Mucosa of rectum (tissue), 2 donors: ENCODE measurements at regions not wholly inside any gene's neighbourhood (a gene's known extent, or its start where the extent isn't known, plus 50 kb on each side); places are given as distances from the start of the nearest gene placed in this dataset.
A peak's percentile ranks its signal among the peaks of the same experiment; 100 is the strongest.

Experiments
- H3K27ac ChIP-seq, 2 donors: one replicate each; pipeline ENCODE4 v1.7.0; 2013; ENCODE audit warnings: inconsistent platforms in 2 of 2, low read depth in 2 of 2, low read length in 2 of 2
- H3K27me3 ChIP-seq, 2 donors: one replicate each; pipeline ENCODE4 v1.7.0; 2013; ENCODE audit warnings: low read length in 2 of 2; ENCODE audit not compliant: control insufficient read depth in 2 of 2, insufficient read depth in 2 of 2
- H3K36me3 ChIP-seq, 2 donors: one replicate each; pipeline ENCODE4 v1.7.0; 2013; ENCODE audit warnings: low read length in 2 of 2; ENCODE audit not compliant: control insufficient read depth in 2 of 2, insufficient read depth in 2 of 2
- H3K4me1 ChIP-seq, 2 donors: one replicate each; pipeline ENCODE4 v1.7.0; 2013; ENCODE audit warnings: low read length in 2 of 2, mild to moderate bottlenecking in 1 of 2; ENCODE audit not compliant: control insufficient read depth in 2 of 2, insufficient read depth in 2 of 2
- H3K4me3 ChIP-seq, 2 donors: one replicate each; pipeline ENCODE4 v1.7.0; 2013; ENCODE audit warnings: low read length in 2 of 2
- H3K9ac ChIP-seq, 2 donors: one replicate each; pipeline ENCODE4 v1.7.0; 2013; ENCODE audit warnings: low read length in 2 of 2, low read depth in 1 of 2, mild to moderate bottlenecking in 1 of 2
- H3K9me3 ChIP-seq, 2 donors: one replicate each; pipeline ENCODE4 v1.7.0; 2013; ENCODE audit warnings: low read length in 2 of 2; ENCODE audit not compliant: control insufficient read depth in 2 of 2
- donor health status: healthy.
- donor health status: Normal muscosa, but diverticular disease.

DNA sequence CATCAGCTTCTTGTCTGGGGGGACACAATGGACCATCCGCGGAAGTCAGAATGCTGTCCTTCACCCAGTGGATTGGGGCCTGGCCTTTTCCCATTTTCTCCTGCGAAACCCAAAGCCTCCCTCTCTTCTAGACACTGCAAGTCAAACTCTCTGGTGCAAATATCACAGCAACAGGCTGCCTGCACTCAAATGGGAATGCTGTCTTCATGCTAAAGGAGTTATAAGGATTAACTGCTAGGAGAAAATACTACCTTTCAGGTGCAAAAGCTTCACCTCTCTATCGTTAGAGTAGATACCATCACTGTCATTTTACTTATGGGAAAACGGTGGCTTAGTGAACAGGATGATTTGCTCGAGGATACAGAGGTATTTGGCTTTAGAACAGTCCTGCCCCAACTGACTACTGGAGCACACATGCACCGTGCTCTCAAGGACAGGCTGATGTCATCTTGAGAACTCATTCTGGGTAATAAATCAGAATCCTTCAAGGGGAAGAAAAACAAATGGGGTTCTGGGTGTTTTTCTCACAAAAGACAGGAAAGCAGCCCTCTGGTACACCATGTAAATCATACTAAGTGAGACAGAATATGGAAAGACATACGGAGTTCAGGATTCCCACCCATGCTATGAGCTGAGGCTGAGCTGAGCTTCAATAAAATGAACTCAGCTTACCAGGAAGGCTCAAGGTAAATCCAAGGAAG is 100.9 kb downstream of the SAMD9 start:
- Histone ChIP-seq H3K9ac (no peak overlapping the region), H3K27me3 (no peaks in the 10 kb centered on the region), H3K36me3 (no peaks in the 10 kb centered on the region), H3K4me3 (no peak overlapping the region), H3K9me3 (no peaks in the 10 kb centered on the region), H3K27ac (peak overlapping the region; percentile 61 to 65), H3K4me1 (peaks cover 29 to 34% of the 10 kb centered on the region in 2 donors)

DNA sequence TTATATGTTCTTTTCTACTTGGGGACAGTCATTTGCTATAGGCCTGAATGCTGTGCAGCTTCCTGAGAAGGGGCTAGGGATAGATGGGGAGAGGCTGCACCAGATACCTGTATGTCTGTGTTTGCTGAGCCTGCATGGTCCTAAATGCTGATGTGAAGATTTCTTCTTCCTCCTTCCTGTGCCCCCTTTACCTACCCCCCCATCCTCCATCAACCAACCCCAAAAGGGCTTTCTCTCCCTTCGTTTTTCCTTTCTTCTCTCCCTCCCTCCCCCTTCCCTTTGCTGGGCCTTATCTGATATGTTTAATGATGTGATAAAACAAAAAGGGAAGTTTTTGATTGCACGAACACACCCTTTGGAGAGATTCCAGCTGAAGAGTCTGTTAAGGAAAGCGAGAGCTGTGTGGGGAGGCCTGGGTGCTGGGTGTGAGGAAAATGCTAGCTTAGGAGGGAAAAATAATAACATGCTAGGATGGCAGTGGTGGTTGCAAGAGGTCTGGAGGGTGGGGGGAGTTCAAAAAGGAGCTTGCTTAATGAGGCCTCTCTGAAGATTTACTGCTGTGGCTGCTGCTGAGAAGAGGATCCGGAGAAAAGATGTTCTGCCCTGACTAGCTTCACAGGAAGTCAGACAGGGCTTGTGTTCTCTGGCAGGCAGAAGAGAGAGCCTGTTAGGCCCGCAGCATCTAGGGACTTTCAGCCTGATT is 101.8 kb downstream of the SAMD9 start:
- no peaks in the 10 kb centered on the region for H3K27me3 ChIP-seq
- no peaks in the 10 kb centered on the region for H3K9me3 ChIP-seq
- H3K27ac ChIP-seq = peak overlapping the region; percentile 61 to 65
- H3K36me3 ChIP-seq = no peaks in the 10 kb centered on the region
- H3K4me3 ChIP-seq = no peak overlapping the region
- no peak overlapping the region for H3K9ac ChIP-seq
- H3K4me1 ChIP-seq = peaks cover 29 to 34% of the 10 kb centered on the region in 2 donors

DNA sequence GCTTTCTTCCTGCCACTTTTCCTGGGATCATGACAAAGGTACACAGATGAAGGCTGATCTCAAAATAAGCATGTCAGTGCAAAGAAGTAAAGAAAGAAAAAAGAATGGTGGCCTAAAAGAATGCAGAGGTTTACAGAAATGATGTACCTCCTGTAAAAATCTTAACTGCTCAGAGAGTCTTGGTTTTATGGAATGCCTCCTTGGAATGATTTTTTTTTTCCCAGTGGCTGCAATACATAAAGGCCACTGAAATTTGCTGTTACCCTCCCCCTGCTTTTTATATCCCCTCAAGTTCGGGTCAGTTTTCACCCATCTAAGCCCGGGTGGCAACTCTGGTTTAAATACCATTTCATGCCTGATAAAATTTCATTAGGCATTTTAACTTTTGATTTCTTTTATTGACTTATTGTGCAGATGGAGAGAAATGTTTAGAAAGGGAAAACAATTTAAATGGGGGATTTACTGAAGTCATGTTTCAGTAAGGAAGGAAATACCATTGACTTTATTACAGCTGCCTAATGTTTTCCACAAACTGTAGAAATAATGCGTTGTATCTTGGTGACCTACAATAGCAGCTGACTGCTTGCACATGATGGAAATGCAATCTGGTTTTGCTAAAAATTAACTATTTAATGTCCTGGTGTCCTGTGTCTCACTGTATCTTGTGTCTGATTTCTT is 102.5 kb downstream of the SAMD9 start:
- no peak overlapping the region for H3K4me3 ChIP-seq

DNA sequence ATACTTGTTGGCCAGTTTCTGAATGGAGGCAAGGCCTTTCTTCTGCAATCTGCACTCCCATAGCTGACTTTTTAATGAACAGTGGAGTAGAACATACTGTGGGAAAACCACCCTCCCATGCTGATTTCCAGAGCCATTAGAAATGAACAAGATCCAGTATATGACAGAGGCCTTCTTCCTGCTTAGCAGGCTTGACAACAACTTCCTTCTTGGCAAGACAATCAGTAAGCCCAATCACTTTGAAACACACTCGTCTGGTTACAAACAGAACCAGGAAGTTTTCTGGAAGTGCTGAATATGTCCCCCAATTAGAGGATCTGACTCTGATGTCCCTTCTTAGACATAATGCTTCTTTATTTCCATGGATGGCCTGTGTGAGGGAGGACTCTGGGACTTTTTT is 103.4 kb downstream of the SAMD9 start:
- no peak overlapping the region for H3K4me3 ChIP-seq
- H3K4me1 ChIP-seq = peaks cover 29 to 34% of the 10 kb centered on the region in 2 donors
- H3K9me3 ChIP-seq = no peaks in the 10 kb centered on the region
- peak overlapping the region; percentile 44 to 61 for H3K27ac ChIP-seq
- no peaks in the 10 kb centered on the region for H3K36me3 ChIP-seq
- H3K27me3 ChIP-seq = no peaks in the 10 kb centered on the region
- peak overlapping the region in 1 of 2 donors; percentile 7 for H3K9ac ChIP-seq

More for the DNA sequence above, 102.5 kb downstream of the SAMD9 start:
- Histone ChIP-seq H3K4me1 (peaks cover 29 to 34% of the 10 kb centered on the region in 2 donors), H3K27ac (peak overlapping the region; percentile 61 to 65), H3K36me3 (no peaks in the 10 kb centered on the region), H3K9me3 (no peaks in the 10 kb centered on the region), H3K27me3 (no peaks in the 10 kb centered on the region), H3K9ac (no peak overlapping the region)

DNA sequence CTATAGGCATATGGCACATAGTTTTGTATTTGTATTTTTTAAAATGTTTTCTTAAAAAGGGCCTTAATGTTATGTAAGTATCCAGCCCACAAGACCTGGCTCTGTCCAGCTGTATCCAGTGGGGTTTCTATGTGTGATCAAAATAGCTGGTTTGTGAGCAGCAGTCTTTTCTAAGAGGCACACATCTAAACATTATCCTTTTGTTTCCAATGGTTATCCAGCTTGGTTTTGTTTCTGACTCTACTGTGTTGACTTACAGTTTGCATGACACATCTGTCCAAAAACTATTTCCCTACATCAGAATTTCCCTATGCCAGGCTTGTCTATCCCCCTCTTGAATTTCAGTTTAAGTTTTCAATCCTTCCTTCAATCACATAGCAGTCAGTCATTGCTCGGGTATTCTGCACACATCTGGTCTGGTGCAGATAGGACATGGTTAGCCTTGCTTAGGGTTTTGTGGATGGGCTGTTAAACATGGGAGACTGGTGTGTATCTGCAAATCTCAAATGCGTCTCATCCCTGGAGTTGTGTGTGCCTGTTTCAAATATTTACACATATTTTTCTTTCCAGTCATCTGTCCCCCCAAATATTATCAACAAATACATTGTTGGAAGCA is 104.2 kb downstream of the SAMD9 start:
- H3K27ac ChIP-seq = peak overlapping the region in 1 of 2 donors; percentile 11
- H3K9me3 ChIP-seq = no peaks in the 10 kb centered on the region
- peaks cover 29 to 34% of the 10 kb centered on the region in 2 donors for H3K4me1 ChIP-seq
- no peak overlapping the region for H3K9ac ChIP-seq
- H3K27me3 ChIP-seq = no peaks in the 10 kb centered on the region
- no peak overlapping the region for H3K4me3 ChIP-seq
- H3K36me3 ChIP-seq = no peaks in the 10 kb centered on the region

DNA sequence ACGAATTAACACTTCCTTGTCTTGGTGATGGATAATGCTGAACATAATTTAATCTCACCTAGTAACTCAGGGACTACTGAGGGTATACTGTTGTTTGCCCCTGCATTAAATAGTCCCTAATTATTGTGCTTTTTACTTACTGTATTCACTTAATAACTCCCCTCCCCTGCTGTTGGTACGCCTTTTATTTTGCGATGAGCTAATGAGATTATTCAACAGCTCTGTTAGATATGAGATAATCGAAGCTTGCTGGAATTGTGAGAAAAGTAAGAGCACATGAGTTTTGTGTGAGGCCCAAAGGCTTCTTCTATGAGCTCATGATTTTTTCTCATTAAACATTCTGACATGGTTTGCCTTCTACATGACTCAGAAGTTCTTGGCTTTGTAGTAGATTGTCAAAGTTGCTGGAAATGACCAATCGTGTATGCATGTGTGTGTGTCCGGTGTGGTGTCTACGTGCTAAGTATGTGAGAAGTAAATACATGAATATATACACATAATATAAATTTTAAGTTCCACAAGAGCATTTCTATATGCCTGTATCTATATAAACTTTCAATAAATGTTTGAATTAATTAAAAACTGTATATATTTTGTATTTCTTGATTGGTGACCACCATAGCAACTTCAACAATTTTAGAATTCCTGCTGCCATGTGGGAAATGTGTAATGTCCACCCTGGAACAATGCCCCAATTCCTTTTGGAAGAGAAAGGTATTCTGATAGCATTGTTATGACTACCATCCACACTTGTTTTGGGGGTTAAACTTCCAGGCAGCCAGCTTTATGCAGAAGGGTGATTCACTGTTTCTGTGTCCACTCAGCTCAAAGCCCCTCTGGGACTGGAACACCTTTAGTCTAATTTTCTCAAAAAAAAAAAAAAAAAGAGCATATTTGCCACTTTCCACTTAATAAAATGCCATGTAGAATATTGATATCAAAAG is 106.2 kb downstream of the SAMD9 start:
- Histone ChIP-seq H3K9me3 (no peaks in the 10 kb centered on the region), H3K9ac (no peak overlapping the region), H3K27me3 (no peaks in the 10 kb centered on the region), H3K27ac (no peak overlapping the region), H3K4me3 (no peak overlapping the region), H3K36me3 (no peaks in the 10 kb centered on the region), H3K4me1 (peaks cover 26 to 30% of the 10 kb centered on the region in 2 donors)

DNA sequence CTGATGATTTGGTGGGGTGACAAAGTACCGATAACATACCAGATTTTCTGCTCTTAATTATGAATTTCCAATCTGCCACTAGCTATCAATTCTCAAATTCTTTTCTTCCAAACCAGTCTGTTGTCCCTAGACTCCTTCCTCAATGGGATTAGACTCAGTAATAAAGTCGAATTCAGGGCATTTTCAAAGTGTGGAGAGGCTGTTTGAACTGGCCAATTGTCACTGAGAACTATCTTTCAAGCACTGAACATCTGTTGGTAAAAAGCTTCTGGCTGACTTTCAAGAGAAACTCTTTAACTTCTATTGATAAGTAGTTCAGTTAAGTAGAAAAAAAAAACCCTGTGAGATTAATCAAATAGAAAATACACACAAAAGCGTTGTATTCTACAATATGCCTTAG is 108.9 kb downstream of the SAMD9 start:
- Histone ChIP-seq H3K4me1 (peaks cover under 1 to 3% of the 10 kb centered on the region in 2 donors), H3K4me3 (no peak overlapping the region), H3K27me3 (no peaks in the 10 kb centered on the region), H3K9me3 (no peaks in the 10 kb centered on the region), H3K36me3 (no peaks in the 10 kb centered on the region), H3K27ac (no peak overlapping the region), H3K9ac (no peak overlapping the region)

DNA sequence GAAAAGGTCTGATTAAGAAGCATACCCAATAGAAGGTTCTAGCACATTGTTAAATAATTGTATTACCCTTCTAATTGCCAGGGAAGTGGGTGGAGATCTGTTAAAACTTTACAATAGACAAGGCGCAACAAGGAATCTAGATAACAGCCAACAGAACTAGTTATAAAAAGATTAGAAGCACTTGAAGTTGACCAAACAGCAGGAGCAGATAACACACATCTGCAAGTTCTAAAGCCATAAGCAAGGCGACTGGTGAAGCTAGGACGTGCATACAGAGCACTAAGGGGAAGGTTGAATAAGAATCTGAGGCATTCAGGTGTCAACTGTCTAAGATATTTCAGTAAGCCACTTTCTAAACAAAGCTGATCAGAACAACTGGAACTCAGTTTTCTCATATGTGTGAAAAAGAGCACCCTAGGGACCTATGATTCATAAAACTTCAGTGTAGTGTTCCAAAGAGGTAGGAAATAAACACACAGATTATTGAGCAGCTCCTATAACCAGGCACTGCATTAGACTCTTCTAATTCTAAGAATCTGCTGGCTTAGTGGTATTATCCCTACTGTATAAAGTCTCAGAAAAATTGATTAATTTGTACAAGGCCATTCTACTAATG is 111.2 kb downstream of the SAMD9 start:
- Histone ChIP-seq H3K4me1 (no peaks in the 10 kb centered on the region), H3K27me3 (no peaks in the 10 kb centered on the region), H3K27ac (no peak overlapping the region), H3K9me3 (no peaks in the 10 kb centered on the region), H3K4me3 (no peak overlapping the region), H3K36me3 (no peaks in the 10 kb centered on the region), H3K9ac (no peak overlapping the region)

DNA sequence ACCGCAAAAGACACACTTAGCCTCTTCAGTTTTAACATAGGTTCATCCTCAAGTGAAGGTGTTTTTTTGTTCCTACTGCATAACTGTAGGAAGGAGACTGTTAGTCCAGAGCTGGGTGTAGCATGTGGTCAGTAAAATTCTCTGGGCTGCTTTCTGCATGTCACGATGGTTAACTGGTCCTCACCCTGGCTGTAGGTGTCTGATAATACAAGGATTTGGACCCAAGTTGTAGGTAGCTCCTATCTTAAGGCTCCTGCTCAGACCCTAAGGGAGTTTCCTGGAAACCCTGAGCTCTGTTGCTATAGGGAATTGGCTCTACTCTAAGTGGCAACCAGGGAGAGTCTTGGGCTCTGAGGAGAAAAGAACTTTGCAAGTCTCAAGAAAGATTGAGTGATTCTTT is 112.9 kb downstream of the SAMD9 start:
- no peaks in the 10 kb centered on the region for H3K9me3 ChIP-seq
- H3K4me1 ChIP-seq = no peaks in the 10 kb centered on the region
- no peak overlapping the region for H3K9ac ChIP-seq
- no peak overlapping the region for H3K27ac ChIP-seq
- no peaks in the 10 kb centered on the region for H3K27me3 ChIP-seq
- no peaks in the 10 kb centered on the region for H3K36me3 ChIP-seq
- H3K4me3 ChIP-seq = no peak overlapping the region
